Liver (tissue), 7 donors: ENCODE measurements at regions not wholly inside any gene's neighbourhood (a gene's known extent, or its start where the extent isn't known, plus 50 kb on each side); places are given as distances from the start of the nearest gene placed in this dataset.

ENCODE experiments used
- DNase-seq: peaks from one replicate; pipeline ENCODE4 v3.0.0-alpha.2; 2017; ENCODE audit warnings: low spot score
- H3K27ac ChIP-seq, 2 donors: one replicate each; pipeline ENCODE4 v1.7.0; 2013; ENCODE audit warnings: inconsistent platforms in 2 of 2, low read length in 2 of 2, control low read depth in 1 of 2, low read depth in 1 of 2, mild to moderate bottlenecking in 1 of 2
- H3K27me3 ChIP-seq, 4 donors: one replicate each; pipeline versions ENCODE4 v1.6.1 to v1.7.0; 2013; ENCODE audit warnings: low read length in 3 of 4, inconsistent platforms in 1 of 4, mild to moderate bottlenecking in 1 of 4, moderate library complexity in 1 of 4; ENCODE audit not compliant: control insufficient read depth in 4 of 4, insufficient read depth in 4 of 4
- H3K36me3 ChIP-seq, 4 donors: one replicate each; pipeline versions ENCODE4 v1.6.1 to v1.7.0; 2013; ENCODE audit warnings: low read length in 3 of 4, mild to moderate bottlenecking in 3 of 4, low read depth in 1 of 4, moderate library complexity in 1 of 4; ENCODE audit not compliant: control insufficient read depth in 4 of 4, insufficient read depth in 3 of 4
- H3K4me1 ChIP-seq, 4 donors: one replicate each; pipeline versions ENCODE4 v1.6.1 to v1.7.0; 2013; ENCODE audit warnings: low read length in 3 of 4, mild to moderate bottlenecking in 3 of 4, moderate library complexity in 1 of 4; ENCODE audit not compliant: control insufficient read depth in 4 of 4, insufficient read depth in 4 of 4
- H3K4me3 ChIP-seq, 3 donors: one replicate each; pipeline versions ENCODE4 v1.6.1 to v1.7.0; 2013; ENCODE audit warnings: low read length in 3 of 3, control low read depth in 1 of 3, low read depth in 1 of 3, mild to moderate bottlenecking in 1 of 3
- H3K9ac ChIP-seq, 2 donors: one replicate each; pipeline ENCODE4 v1.7.0; 2013; ENCODE audit warnings: low read length in 2 of 2, mild to moderate bottlenecking in 2 of 2, moderate library complexity in 2 of 2, control low read depth in 1 of 2, low read depth in 1 of 2
- H3K9me3 ChIP-seq, 4 donors: one replicate each; pipeline versions ENCODE4 v1.6.1 to v1.7.0; 2013; ENCODE audit warnings: low read length in 3 of 4; ENCODE audit not compliant: control insufficient read depth in 4 of 4
- EGR1 ChIP-seq, 2 donors: IDR thresholded peaks; 2 replicates each; pipeline ENCODE4 v1.6.1; 2016 to 2018; ENCODE audit warnings: antibody characterized with exemption in 2 of 2, low read depth in 2 of 2
- FOXA1 ChIP-seq: IDR thresholded peaks from 2 replicates; pipeline ENCODE4 v1.6.1; 2016; ENCODE audit warnings: antibody characterized with exemption
- FOXA2 ChIP-seq: IDR thresholded peaks from 2 replicates; pipeline ENCODE4 v1.6.1; 2016; ENCODE audit warnings: antibody characterized with exemption
- HNF4A ChIP-seq, 2 donors: conservative IDR thresholded peaks; 2 replicates each; pipeline ENCODE4 v1.6.1; 2016; ENCODE audit warnings: antibody characterized with exemption in 2 of 2, mild to moderate bottlenecking in 2 of 2
- HNF4G ChIP-seq: IDR thresholded peaks from 2 replicates; pipeline ENCODE4 v1.6.1; 2016; ENCODE audit warnings: antibody characterized with exemption
- JUND ChIP-seq, 2 donors: IDR thresholded peaks; 2 replicates each; pipeline ENCODE4 v1.6.1; 2016; ENCODE audit warnings: antibody characterized with exemption in 2 of 2
- NR2F2 ChIP-seq: IDR thresholded peaks from 2 replicates; pipeline ENCODE4 v1.6.1; 2016; ENCODE audit warnings: antibody characterized with exemption
- RXRA ChIP-seq, 2 donors: IDR thresholded peaks; 2 replicates each; pipeline ENCODE4 v1.6.1; 2017 to 2018; ENCODE audit warnings: antibody characterized with exemption in 2 of 2, mild to moderate bottlenecking in 1 of 2
- SP1 ChIP-seq: IDR thresholded peaks from 2 replicates; pipeline ENCODE4 v1.6.1; 2018; ENCODE audit warnings: antibody characterized with exemption, mild to moderate bottlenecking
- YY1 ChIP-seq: IDR thresholded peaks from 2 replicates; pipeline ENCODE4 v1.6.1; 2016; ENCODE audit warnings: antibody characterized with exemption, mild to moderate bottlenecking
- WGBS: extraction: QIAGEN DNeasy Blood & Tissue Kit; methylation state at CpG from one replicate; pipeline ENCODE4 v1.1.7; 2013; 5-methylcytosine and 5-hydroxymethylcytosine counted together
- TF ChIP-seq, protein P1 (sequence below): IDR thresholded peaks from 2 replicates; pipeline ENCODE4 v1.6.1; 2016; ENCODE audit warnings: antibody characterized with exemption
- TF ChIP-seq, protein P2 (sequence below): IDR thresholded peaks from 2 replicates; pipeline ENCODE4 v1.6.1; 2016; ENCODE audit warnings: antibody characterized with exemption
- TF ChIP-seq, protein P3 (sequence below): IDR thresholded peaks from 2 replicates; pipeline ENCODE4 v1.6.1; 2016; ENCODE audit warnings: antibody characterized with exemption, mild to moderate bottlenecking
- donor health status: healthy.
- donor health status: healthy.
- donor health status: healthy.
- donor health status: healthy.

DNA sequence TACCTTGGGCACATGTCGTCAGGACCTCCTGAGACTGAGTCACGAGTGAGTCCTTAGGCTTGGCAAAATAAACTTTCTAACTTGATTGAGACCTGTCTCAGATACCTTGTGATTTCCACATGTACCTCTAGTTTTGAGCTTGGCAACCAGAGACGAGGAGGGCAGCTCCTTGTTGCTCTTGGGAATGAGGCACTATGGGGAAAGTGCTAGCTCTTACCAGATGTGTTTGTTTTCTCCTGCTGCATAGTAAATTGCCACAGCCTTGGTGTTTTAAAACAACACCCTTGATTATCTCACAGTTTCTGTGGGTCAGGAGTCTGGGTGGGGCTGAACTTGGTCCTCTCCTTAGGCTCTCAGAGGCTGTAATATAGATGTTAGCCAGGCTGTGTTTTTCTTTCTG lies 59.1 kb upstream of the MAML3 start (continued):
- TF ChIP-seq NR2F2 = no peak
- TF ChIP-seq, protein P1, sequence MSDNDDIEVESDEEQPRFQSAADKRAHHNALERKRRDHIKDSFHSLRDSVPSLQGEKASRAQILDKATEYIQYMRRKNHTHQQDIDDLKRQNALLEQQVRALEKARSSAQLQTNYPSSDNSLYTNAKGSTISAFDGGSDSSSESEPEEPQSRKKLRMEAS = no peak
- no peak for TF ChIP-seq FOXA2
- no peak for TF ChIP-seq HNF4A (conservative IDR thresholded peaks at IDR 0.05)
- TF ChIP-seq SP1 = no peak
- no peak for TF ChIP-seq RXRA (IDR thresholded peaks at IDR 0.05)
- no peak for TF ChIP-seq JUND (IDR thresholded peaks at IDR 0.05)

DNA sequence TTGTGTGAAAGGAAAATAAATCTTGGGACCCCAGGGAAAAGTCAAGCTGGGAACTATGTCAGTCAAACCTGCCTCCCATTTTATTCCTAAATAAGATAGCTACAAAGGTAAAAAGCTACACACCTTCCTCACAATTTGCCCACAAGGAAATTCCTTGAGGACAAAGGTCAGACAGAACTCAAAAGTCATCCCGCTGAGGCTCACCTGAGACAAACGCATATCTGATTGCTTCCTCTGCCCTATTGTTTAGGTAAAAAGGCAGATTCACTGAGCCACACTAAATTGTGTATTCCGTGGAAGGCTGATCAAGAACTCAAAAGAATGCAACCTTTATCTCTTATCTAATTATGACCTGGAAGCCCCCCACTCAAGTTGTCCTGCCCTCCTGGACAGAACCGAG lies 58.7 kb upstream of the MAML3 start:
- no peaks in the 10 kb centered on the region for H3K4me1 ChIP-seq
- no peak overlapping the region for H3K4me3 ChIP-seq
- 75% methylated on average over 4 of the region's 4 CpGs for WGBS
- H3K36me3 ChIP-seq = no peaks in the 10 kb centered on the region
- TF ChIP-seq EGR1 (IDR thresholded peaks at IDR 0.05; ENCODE audit: low read depth in 2 of 2) = no peak
- TF ChIP-seq HNF4G = no peak
- TF ChIP-seq, protein P2, sequence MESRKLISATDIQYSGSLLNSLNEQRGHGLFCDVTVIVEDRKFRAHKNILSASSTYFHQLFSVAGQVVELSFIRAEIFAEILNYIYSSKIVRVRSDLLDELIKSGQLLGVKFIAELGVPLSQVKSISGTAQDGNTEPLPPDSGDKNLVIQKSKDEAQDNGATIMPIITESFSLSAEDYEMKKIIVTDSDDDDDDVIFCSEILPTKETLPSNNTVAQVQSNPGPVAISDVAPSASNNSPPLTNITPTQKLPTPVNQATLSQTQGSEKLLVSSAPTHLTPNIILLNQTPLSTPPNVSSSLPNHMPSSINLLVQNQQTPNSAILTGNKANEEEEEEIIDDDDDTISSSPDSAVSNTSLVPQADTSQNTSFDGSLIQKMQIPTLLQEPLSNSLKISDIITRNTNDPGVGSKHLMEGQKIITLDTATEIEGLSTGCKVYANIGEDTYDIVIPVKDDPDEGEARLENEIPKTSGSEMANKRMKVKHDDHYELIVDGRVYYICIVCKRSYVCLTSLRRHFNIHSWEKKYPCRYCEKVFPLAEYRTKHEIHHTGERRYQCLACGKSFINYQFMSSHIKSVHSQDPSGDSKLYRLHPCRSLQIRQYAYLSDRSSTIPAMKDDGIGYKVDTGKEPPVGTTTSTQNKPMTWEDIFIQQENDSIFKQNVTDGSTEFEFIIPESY = no peak
- TF ChIP-seq RXRA (IDR thresholded peaks at IDR 0.05) = no peak
- TF ChIP-seq FOXA1 = no peak
- TF ChIP-seq HNF4A (conservative IDR thresholded peaks at IDR 0.05) = no peak
- TF ChIP-seq, protein P3, sequence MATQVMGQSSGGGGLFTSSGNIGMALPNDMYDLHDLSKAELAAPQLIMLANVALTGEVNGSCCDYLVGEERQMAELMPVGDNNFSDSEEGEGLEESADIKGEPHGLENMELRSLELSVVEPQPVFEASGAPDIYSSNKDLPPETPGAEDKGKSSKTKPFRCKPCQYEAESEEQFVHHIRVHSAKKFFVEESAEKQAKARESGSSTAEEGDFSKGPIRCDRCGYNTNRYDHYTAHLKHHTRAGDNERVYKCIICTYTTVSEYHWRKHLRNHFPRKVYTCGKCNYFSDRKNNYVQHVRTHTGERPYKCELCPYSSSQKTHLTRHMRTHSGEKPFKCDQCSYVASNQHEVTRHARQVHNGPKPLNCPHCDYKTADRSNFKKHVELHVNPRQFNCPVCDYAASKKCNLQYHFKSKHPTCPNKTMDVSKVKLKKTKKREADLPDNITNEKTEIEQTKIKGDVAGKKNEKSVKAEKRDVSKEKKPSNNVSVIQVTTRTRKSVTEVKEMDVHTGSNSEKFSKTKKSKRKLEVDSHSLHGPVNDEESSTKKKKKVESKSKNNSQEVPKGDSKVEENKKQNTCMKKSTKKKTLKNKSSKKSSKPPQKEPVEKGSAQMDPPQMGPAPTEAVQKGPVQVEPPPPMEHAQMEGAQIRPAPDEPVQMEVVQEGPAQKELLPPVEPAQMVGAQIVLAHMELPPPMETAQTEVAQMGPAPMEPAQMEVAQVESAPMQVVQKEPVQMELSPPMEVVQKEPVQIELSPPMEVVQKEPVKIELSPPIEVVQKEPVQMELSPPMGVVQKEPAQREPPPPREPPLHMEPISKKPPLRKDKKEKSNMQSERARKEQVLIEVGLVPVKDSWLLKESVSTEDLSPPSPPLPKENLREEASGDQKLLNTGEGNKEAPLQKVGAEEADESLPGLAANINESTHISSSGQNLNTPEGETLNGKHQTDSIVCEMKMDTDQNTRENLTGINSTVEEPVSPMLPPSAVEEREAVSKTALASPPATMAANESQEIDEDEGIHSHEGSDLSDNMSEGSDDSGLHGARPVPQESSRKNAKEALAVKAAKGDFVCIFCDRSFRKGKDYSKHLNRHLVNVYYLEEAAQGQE = no peak
- no peaks in the 10 kb centered on the region for H3K9me3 ChIP-seq
- no peak overlapping the region for H3K9ac ChIP-seq
- DNase-seq = no peak
- no peak overlapping the region for H3K27ac ChIP-seq
- H3K27me3 ChIP-seq = no peaks in the 10 kb centered on the region

DNA sequence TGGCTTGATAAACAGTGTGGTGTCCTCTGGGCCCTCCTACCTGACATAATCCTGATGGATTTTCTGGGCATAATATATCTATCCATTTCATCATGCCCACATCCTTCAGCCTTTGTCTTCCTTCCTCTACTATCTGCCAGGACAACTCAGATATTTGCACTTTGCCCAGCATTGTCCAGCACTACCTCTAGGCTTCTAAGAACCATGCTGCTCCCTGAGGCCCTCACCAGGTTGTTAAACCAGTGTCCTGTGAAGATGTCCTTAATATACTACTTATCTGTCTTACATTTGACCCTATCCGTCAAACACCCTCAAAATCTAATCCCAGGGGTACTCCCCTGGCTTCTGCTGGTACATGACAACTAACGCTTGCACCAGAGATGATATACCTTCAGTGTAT lies 58.2 kb upstream of the MAML3 start:
- no peak for DNase-seq
- TF ChIP-seq SP1 (no peak), NR2F2 (no peak), YY1 (no peak), JUND (IDR thresholded peaks at IDR 0.05) (no peak)
- Histone ChIP-seq H3K36me3 (no peaks in the 10 kb centered on the region), H3K4me1 (no peaks in the 10 kb centered on the region), H3K9me3 (no peaks in the 10 kb centered on the region), H3K9ac (no peak overlapping the region), H3K27me3 (no peaks in the 10 kb centered on the region), H3K27ac (no peak overlapping the region), H3K4me3 (no peak overlapping the region)
- WGBS = 95% methylated on average over 2 of the region's 2 CpGs
